Kidney (tissue), 13 donors: ENCODE measurements at regions not wholly inside any gene's neighbourhood (a gene's known extent, or its start where the extent isn't known, plus 50 kb on each side); places are given as distances from the start of the nearest gene placed in this dataset.

Experiments
- DNase-seq, 5 donors: peaks; one replicate each; pipeline ENCODE4 v3.0.0-alpha.2; 2013 to 2020
- FAIRE-seq: peaks from 2 replicates; lab custom pipeline; 2012; peaks lifted over from hg19 to GRCh38; lab: Jason Lieb, UNC
- H3K27ac ChIP-seq, 2 donors: one replicate each; pipeline ENCODE4 v1.7.0; 2013; ENCODE audit warnings: low read depth in 2 of 2, low read length in 2 of 2, inconsistent platforms in 1 of 2
- H3K27me3 ChIP-seq: one replicate; pipeline ENCODE4 v1.7.1; 2013; ENCODE audit warnings: low read length, inconsistent platforms; ENCODE audit not compliant: control insufficient read depth, insufficient read depth
- H3K36me3 ChIP-seq, 3 donors: one replicate each; pipeline versions ENCODE4 v1.7.0 to v1.7.1; 2013; ENCODE audit warnings: low read length in 3 of 3, control low read depth in 1 of 3, inconsistent platforms in 1 of 3; ENCODE audit not compliant: insufficient read depth in 3 of 3, control insufficient read depth in 2 of 3
- H3K4me1 ChIP-seq, 3 donors: one replicate each; pipeline versions ENCODE4 v1.7.0 to v1.7.1; 2013; ENCODE audit warnings: low read length in 3 of 3, inconsistent platforms in 1 of 3, low read depth in 1 of 3; ENCODE audit not compliant: control insufficient read depth in 2 of 3, insufficient read depth in 2 of 3
- H3K4me3 ChIP-seq, 3 donors: one replicate each; pipeline versions ENCODE4 v1.7.0 to v1.8.1; 2013; ENCODE audit warnings: low read length in 3 of 3, control low read depth in 1 of 3, inconsistent platforms in 1 of 3
- H3K9ac ChIP-seq, 3 donors: one replicate each; pipeline versions ENCODE4 v1.7.0 to v1.7.1; 2013; ENCODE audit warnings: low read length in 3 of 3, control low read depth in 1 of 3, inconsistent platforms in 1 of 3
- H3K9me3 ChIP-seq, 3 donors: one replicate each; pipeline versions ENCODE4 v1.7.0 to v1.7.1; 2013; ENCODE audit warnings: low read length in 3 of 3, control low read depth in 1 of 3, inconsistent platforms in 1 of 3; ENCODE audit not compliant: control insufficient read depth in 2 of 3, insufficient read depth in 1 of 3
- intact Hi-C: fragments of 100-400 bp; cut with DNase I; formaldehyde crosslinking; loops from one replicate; pipeline ENCODE4 v1.11.1; 2022
- TF ChIP-seq, protein P1 (sequence below): IDR thresholded peaks from 3 replicates; pipeline ENCODE4 v1.5.1; 2012; ENCODE audit warnings: mild to moderate bottlenecking, moderate library complexity, borderline replicate concordance; ENCODE audit not compliant: insufficient read depth; ENCODE audit errors: extremely low read depth
- donor health status: control.
- donor health status: control.
- donor health status: control.
- donor health status: control.
- donor health status: control.
- donor health status: DM: yes; HTN: yes; CAD: no.
- donor health status: Normal renal cell carcinoma (clear cell type).

DNA sequence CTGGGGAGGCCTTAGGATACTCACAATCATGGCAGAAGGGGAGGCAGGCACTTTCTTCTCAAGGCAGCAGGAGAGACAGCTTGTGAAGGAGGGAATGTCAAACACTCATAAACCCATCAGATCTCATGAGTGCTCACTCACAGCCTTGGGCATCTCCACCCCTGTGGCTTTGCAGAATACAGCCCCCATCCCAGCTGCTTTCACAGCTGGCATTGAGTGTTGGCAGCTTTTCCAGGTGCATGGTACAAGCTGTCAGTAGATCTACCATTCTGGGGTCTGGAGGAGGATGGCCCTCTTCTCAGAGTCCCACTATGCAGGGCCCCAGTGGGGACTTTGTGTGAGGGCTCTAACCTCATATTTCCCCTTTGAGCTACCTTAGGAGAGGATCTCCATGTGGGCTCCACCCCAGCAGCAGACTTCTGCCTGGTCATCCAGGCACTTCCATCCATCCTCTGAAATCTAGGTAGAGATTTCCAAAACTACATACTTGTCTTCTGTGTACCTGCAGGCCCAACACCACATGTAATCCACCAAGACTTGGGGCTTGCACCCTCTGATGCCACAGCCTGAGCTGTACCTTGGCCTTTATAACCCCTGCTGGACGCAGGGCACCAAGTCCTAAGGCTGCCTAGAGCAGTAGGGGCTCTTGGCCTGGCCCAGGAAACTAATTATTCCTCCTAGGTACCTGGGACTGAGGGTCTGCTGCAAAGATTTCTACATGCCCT, 404.2 kb upstream of the EPHA6 start:
- DNase-seq (no peak), FAIRE-seq (no peak)
- Histone ChIP-seq H3K9ac (no peak overlapping the region), H3K4me1 (no peaks in the 10 kb centered on the region), H3K36me3 (no peaks in the 10 kb centered on the region), H3K4me3 (no peak overlapping the region), H3K27me3 (no peaks in the 10 kb centered on the region), H3K9me3 (no peaks in the 10 kb centered on the region), H3K27ac (no peak overlapping the region)
- TF ChIP-seq, protein P1, sequence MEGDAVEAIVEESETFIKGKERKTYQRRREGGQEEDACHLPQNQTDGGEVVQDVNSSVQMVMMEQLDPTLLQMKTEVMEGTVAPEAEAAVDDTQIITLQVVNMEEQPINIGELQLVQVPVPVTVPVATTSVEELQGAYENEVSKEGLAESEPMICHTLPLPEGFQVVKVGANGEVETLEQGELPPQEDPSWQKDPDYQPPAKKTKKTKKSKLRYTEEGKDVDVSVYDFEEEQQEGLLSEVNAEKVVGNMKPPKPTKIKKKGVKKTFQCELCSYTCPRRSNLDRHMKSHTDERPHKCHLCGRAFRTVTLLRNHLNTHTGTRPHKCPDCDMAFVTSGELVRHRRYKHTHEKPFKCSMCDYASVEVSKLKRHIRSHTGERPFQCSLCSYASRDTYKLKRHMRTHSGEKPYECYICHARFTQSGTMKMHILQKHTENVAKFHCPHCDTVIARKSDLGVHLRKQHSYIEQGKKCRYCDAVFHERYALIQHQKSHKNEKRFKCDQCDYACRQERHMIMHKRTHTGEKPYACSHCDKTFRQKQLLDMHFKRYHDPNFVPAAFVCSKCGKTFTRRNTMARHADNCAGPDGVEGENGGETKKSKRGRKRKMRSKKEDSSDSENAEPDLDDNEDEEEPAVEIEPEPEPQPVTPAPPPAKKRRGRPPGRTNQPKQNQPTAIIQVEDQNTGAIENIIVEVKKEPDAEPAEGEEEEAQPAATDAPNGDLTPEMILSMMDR: no peak
- intact Hi-C loops: no loop called here

DNA sequence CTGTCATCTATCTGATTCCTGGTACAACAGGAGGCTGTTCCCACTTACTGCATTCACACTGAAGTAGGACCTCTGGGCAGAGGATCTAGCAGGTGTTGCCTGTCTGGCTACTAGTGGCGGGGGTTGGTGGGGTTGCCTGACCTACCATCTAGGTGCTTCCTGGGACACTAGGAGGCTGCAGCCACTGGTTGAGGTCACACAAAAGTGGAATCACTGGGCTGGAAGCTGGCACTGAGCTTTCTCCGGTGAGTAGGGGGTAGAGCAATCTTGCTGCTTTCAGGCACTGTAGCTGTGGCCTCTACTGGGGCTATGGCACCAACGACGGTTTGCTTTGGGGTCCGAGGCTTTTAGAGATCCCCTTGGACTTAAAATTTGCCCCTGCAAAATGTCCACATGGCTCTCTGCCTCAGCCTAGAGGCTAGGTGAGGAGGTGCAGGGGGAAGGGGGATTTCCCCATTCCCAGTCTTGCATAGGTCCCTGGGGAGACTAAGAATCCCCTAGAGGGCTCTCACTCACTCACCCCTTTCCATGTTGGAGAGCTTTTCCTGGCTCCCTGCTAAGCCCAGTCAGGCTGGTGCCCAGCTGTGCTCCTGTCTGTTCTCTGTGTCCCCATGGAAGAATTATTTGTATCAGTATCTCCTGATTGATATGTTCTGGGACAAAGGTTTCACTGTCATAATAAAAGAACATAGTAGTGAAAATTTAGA, 397.7 kb upstream of the EPHA6 start:
- no peaks in the 10 kb centered on the region for H3K27me3 ChIP-seq
- no peak for DNase-seq
- H3K4me3 ChIP-seq: no peak overlapping the region
- intact Hi-C loops: no loop called here
- H3K27ac ChIP-seq: no peak overlapping the region
- H3K4me1 ChIP-seq: no peaks in the 10 kb centered on the region
- no peaks in the 10 kb centered on the region for H3K36me3 ChIP-seq
- TF ChIP-seq, protein P1: no peak
- FAIRE-seq: no peak
- H3K9ac ChIP-seq: no peak overlapping the region
- no peaks in the 10 kb centered on the region for H3K9me3 ChIP-seq

DNA sequence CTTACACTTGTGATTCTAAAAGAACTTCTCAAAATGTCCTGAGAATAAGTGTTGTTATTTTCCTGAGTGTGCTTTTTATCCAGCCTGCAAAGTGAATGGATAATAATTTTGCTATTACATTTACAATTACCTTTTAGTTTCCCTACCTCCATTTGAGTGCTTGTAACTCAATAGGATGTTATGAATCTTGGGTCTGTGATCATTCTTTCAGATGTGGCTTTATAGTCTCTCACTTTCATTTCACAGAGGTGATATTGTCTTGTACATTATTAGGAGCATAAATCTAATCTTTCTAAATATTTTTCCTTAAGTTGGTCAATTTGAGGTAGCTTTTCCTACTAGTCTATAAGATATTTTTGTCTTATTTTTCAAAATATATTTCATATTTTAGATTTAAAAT, 386.3 kb upstream of the EPHA6 start:
- no peaks in the 10 kb centered on the region for H3K9me3 ChIP-seq
- intact Hi-C loops: no loop called here

More for the DNA sequence above, 386.3 kb upstream of the EPHA6 start:
- TF ChIP-seq, protein P1: no peak
- H3K4me1 ChIP-seq: no peaks in the 10 kb centered on the region
- no peak overlapping the region for H3K9ac ChIP-seq
- no peak overlapping the region for H3K27ac ChIP-seq
- DNase-seq (no peak), FAIRE-seq (no peak)
- H3K27me3 ChIP-seq: no peaks in the 10 kb centered on the region
- H3K36me3 ChIP-seq: no peaks in the 10 kb centered on the region
- H3K4me3 ChIP-seq: no peak overlapping the region
